B cell (primary cell): ENCODE measurements at regions not wholly inside any gene's neighbourhood (a gene's known extent, or its start where the extent isn't known, plus 50 kb on each side); places are given as distances from the start of the nearest gene placed in this dataset.

ENCODE experiments used
- ATAC-seq: fragments of 200-7000 bp; cut with Tn5 transposase; one replicate; pipeline ENCODE4 v1.10.0; 2021; ENCODE audit warnings: low read depth, mild to moderate bottlenecking, moderate number of reproducible peaks, moderate library complexity
- CTCF ChIA-PET: fragments of 350-600 bp; sonication (Branson Sonifier 250); formaldehyde crosslinking; loops from one replicate; lab custom pipeline; 2021; ENCODE audit warnings: antibody characterized with exemption, inconsistent platforms; lab: Charles Lee
- POLR2A ChIA-PET: fragments of 350-600 bp; sonication (Branson Sonifier 250); formaldehyde crosslinking; loops from one replicate; lab custom pipeline; 2021; ENCODE audit warnings: antibody characterized with exemption; lab: Charles Lee
- DNase-seq: peaks from one replicate; pipeline ENCODE4 v3.0.0; 2013
- H2AFZ ChIP-seq: 2 replicates; pipeline ENCODE4 v1.6.1; 2012; ENCODE audit warnings: mild to moderate bottlenecking, low read depth, low read length; ENCODE audit not compliant: insufficient read depth, poor library complexity, severe bottlenecking
- H3K27ac ChIP-seq, 2 donors: 1 replicate in 1 of 2; 2 replicates in 1 of 2; pipeline ENCODE4 v1.5.1; 2012 to 2013; ENCODE audit warnings: low read length in 2 of 2, mild to moderate bottlenecking in 2 of 2, moderate library complexity in 1 of 2
- H3K27me3 ChIP-seq, 4 experiments: fragments of 200-600 bp in 1 of 4; sonication (generic) in 1 of 4; replicated peaks in 1 of 4; 1 replicate in 2 of 4; 2 replicates in 2 of 4; pipeline versions ENCODE4 v1.6.1 to v1.7.0; 2013 to 2016; ENCODE audit warnings: low read length in 3 of 4, mild to moderate bottlenecking in 2 of 4, mixed read lengths in 1 of 4, moderate library complexity in 1 of 4; ENCODE audit not compliant: insufficient read depth in 4 of 4, control insufficient read depth in 3 of 4; ENCODE audit errors: control extremely low read depth in 1 of 4
- H3K36me3 ChIP-seq, 2 experiments: replicated peaks in 1 of 2; 1 replicate in 1 of 2; 2 replicates in 1 of 2; pipeline versions ENCODE4 v1.6.1 to v1.7.1; 2013; ENCODE audit warnings: low read length in 1 of 2; ENCODE audit not compliant: insufficient read depth in 2 of 2, control insufficient read depth in 1 of 2; ENCODE audit errors: control extremely low read depth in 1 of 2, extremely low read depth in 1 of 2
- H3K4me1 ChIP-seq, 2 donors: fragments of 200-600 bp in 1 of 2; sonication (generic) in 1 of 2; 1 replicate in 1 of 2; 2 replicates in 1 of 2; pipeline versions ENCODE4 v1.5.1 to v1.6.1; 2013 to 2017; ENCODE audit warnings: low read length in 2 of 2; ENCODE audit not compliant: control insufficient read depth in 2 of 2, insufficient read depth in 2 of 2
- H3K4me2 ChIP-seq: replicated peaks from 2 replicates; pipeline ENCODE3; 2012; ENCODE audit warnings: mild to moderate bottlenecking, low read depth, low read length; ENCODE audit not compliant: poor library complexity, severe bottlenecking
- H3K4me3 ChIP-seq, 5 experiments: fragments of 200-600 bp in 1 of 5; sonication (generic) in 1 of 5; 1 replicate in 3 of 5; 2 replicates in 2 of 5; pipeline versions ENCODE4 v1.5.1 to v1.7.0; 2011 to 2016; ENCODE audit warnings: low read length in 4 of 5, mild to moderate bottlenecking in 4 of 5, low read depth in 2 of 5, control low read depth in 1 of 5, moderate library complexity in 1 of 5; ENCODE audit not compliant: insufficient read depth in 1 of 5; ENCODE audit errors: control extremely low read depth in 1 of 5, extremely low read depth in 1 of 5
- H3K79me2 ChIP-seq: fragments of 200-600 bp; sonication (generic); one replicate; pipeline ENCODE4 v1.6.0; 2016; ENCODE audit warnings: low read length; ENCODE audit not compliant: control insufficient read depth, insufficient read depth
- H3K9ac ChIP-seq: fragments of 200-600 bp; sonication (generic); 2 replicates; pipeline ENCODE4 v1.6.1; 2017; ENCODE audit warnings: mild to moderate bottlenecking, low read length, moderate library complexity
- H3K9me3 ChIP-seq, 3 donors: one replicate each; pipeline versions ENCODE4 v1.6.1 to v1.7.1; 2013; ENCODE audit warnings: low read length in 2 of 3; ENCODE audit not compliant: control insufficient read depth in 2 of 3, insufficient read depth in 1 of 3; ENCODE audit errors: control extremely low read depth in 1 of 3
- H4K20me1 ChIP-seq: 2 replicates; pipeline ENCODE4 v1.6.0; 2012; ENCODE audit warnings: mild to moderate bottlenecking, low read length; ENCODE audit not compliant: insufficient read depth, control insufficient read depth, poor library complexity, severe bottlenecking
- H3K27ac Mint-ChIP-seq: one replicate; pipeline ENCODE4 v1.8.0; 2021; ENCODE audit warnings: mixed read lengths
- H3K27me3 Mint-ChIP-seq: one replicate; pipeline ENCODE4 v1.8.0; 2021; ENCODE audit warnings: mixed read lengths
- H3K4me1 Mint-ChIP-seq: one replicate; pipeline ENCODE4 v1.8.0; 2021; ENCODE audit warnings: mixed read lengths
- H3K4me3 Mint-ChIP-seq: one replicate; pipeline ENCODE4 v1.8.0; 2021; ENCODE audit warnings: mixed read lengths
- H3K9me3 Mint-ChIP-seq: one replicate; pipeline ENCODE4 v1.8.0; 2022; ENCODE audit warnings: mixed read lengths; ENCODE audit not compliant: insufficient read depth
- EZH2 ChIP-seq: IDR thresholded peaks from 2 replicates; pipeline ENCODE4 v1.6.1; 2012; ENCODE audit warnings: borderline replicate concordance, low read depth, mild to moderate bottlenecking, moderate library complexity, low read length; ENCODE audit not compliant: insufficient read depth, poor library complexity, severe bottlenecking
- WGBS: methylation state at CpG from one replicate; pipeline ENCODE4 v1.1.5; 2013; ENCODE audit warnings: missing lambda C conversion rate; ENCODE audit not compliant: insufficient coverage; 5-methylcytosine and 5-hydroxymethylcytosine counted together
- intact Hi-C: fragments of 100-400 bp; cut with micrococcal nuclease; formaldehyde crosslinking; loops from one replicate; pipeline ENCODE4 v1.10.0; 2022
- TF ChIP-seq, protein P1 (sequence below): fragments of 200-600 bp; IDR thresholded peaks from one replicate; pipeline ENCODE4 v1.8.0; 2022; ENCODE audit warnings: antibody characterized with exemption, mild to moderate bottlenecking

DNA sequence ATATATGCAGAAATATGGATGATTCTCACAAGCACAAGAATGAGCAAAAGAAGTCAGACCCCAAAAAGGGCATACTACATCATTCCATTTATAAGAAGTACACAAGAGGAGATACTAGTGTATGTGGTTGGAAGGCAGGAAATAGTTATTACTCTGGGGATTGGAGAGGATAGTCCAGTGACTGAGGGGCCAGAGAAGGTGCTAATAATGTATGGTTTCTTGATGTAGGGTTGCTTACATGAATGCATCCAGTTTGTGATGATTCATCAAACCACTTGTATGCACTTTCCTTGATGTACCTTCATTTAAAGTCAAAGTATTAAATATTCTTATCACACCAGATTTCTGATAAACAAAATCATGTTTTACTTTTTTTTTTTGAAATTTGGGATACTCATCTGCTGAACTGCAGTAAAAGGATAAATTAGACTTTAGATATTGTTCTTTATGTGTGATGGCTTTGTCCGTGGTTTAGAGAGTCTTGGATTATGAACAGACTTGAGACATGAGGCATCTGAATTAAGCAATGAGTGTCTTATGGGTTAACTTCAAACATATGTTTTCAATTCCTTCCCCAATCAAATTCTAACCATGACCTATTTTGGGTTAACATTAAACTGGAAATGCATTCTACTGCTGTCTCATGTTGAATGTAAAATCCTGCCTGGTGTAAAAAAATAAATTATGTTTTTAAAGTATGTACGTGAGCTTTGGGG, 171.2 kb downstream of the SEMA6D start:
- no peaks in the 10 kb centered on the region for H4K20me1 ChIP-seq
- WGBS, result no CpG with 5 or more reads among the region's 2 CpGs
- intact Hi-C loops, result no loop called here
- no peak for TF ChIP-seq EZH2
- TF ChIP-seq, protein P1, sequence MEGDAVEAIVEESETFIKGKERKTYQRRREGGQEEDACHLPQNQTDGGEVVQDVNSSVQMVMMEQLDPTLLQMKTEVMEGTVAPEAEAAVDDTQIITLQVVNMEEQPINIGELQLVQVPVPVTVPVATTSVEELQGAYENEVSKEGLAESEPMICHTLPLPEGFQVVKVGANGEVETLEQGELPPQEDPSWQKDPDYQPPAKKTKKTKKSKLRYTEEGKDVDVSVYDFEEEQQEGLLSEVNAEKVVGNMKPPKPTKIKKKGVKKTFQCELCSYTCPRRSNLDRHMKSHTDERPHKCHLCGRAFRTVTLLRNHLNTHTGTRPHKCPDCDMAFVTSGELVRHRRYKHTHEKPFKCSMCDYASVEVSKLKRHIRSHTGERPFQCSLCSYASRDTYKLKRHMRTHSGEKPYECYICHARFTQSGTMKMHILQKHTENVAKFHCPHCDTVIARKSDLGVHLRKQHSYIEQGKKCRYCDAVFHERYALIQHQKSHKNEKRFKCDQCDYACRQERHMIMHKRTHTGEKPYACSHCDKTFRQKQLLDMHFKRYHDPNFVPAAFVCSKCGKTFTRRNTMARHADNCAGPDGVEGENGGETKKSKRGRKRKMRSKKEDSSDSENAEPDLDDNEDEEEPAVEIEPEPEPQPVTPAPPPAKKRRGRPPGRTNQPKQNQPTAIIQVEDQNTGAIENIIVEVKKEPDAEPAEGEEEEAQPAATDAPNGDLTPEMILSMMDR, result no peak
- no peak overlapping the region for H3K27ac ChIP-seq
- Mint-ChIP-seq H3K9me3 (no peaks in the 10 kb centered on the region), H3K27ac (no peak overlapping the region), H3K27me3 (no peaks in the 10 kb centered on the region), H3K4me1 (no peaks in the 10 kb centered on the region), H3K4me3 (no peak overlapping the region)
- H3K36me3 ChIP-seq, result no peaks in the 10 kb centered on the region
- H2AFZ ChIP-seq, result no peak overlapping the region
- no peaks in the 10 kb centered on the region for H3K9me3 ChIP-seq
- no peak overlapping the region for H3K4me3 ChIP-seq
- no peak overlapping the region for H3K4me2 ChIP-seq
- no peaks in the 10 kb centered on the region for H3K4me1 ChIP-seq
- DNase-seq (no peak), ATAC-seq (no peak)
- POLR2A ChIA-PET, result no interaction called here
- H3K9ac ChIP-seq, result no peak overlapping the region
- peaks cover 0 to 4% (median 0%) of the 10 kb centered on the region in 4 experiments for H3K27me3 ChIP-seq
- CTCF ChIA-PET, result no interaction called here
- no peaks in the 10 kb centered on the region for H3K79me2 ChIP-seq

DNA sequence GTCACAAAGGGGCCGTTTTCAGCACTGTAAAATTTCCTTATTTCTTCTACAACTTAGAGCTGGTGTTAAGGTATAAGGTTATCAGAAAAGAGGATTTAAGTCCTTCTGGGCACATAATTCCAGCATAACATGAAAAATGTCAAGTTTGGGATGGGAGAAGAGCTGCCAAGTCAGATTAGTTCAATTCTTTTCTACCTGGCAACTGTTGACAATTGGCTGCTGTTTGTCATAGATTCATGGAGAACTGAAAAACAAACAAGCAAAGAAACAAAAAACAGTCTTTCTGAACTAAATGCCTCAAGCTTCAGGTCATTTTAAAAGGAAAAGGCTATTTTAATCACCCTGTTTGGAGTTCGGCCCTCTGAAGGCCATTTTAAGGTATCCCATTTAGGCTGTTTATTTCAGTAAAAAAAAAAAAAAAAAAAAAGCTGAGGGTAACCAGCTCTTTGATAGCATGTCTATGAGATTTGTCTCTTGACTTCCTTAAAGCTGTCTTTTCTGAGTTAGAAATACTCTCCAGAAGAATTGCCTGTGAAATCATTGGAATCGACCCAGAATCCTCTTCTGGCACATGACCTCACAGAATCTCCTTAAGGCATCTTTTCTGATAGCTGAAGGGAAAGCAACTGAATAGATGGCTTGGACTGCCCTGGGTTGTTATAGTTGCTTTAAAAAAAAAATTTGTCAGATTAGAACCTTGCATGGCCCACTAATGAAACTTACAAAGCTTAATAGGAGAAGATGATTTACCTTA, 173.3 kb downstream of the SEMA6D start:
- Mint-ChIP-seq H3K27ac (no peak overlapping the region), H3K27me3 (no peaks in the 10 kb centered on the region), H3K9me3 (no peaks in the 10 kb centered on the region), H3K4me1 (no peaks in the 10 kb centered on the region), H3K4me3 (no peak overlapping the region)
- TF ChIP-seq, protein P1, result no peak
- no peak for TF ChIP-seq EZH2
- WGBS, result no CpG with 5 or more reads among the region's 3 CpGs
- DNase-seq, result no peak
- no peak overlapping the region for H3K9ac ChIP-seq
- no peaks in the 10 kb centered on the region for H3K36me3 ChIP-seq
- H3K9me3 ChIP-seq, result no peaks in the 10 kb centered on the region
- H2AFZ ChIP-seq, result no peak overlapping the region
- no peak overlapping the region for H3K27ac ChIP-seq
- POLR2A ChIA-PET, result no interaction called here
- H3K4me1 ChIP-seq, result no peaks in the 10 kb centered on the region
- ATAC-seq, result no peak
- no peaks in the 10 kb centered on the region for H4K20me1 ChIP-seq
- intact Hi-C loops, result no loop called here
- peaks cover 0 to 4% (median 0%) of the 10 kb centered on the region in 4 experiments for H3K27me3 ChIP-seq
- H3K4me2 ChIP-seq, result no peak overlapping the region
- H3K79me2 ChIP-seq, result no peaks in the 10 kb centered on the region
- H3K4me3 ChIP-seq, result no peak overlapping the region
- CTCF ChIA-PET, result interaction anchor here (0.7 kb wide), 1 partner anchor 629 kb away, joined by 3 read pairs; no protein-coding TSS in a partner anchor
